Endothelial cell of umbilical vein (primary cell): ENCODE measurements at regions not wholly inside any gene's neighbourhood (a gene's known extent, or its start where the extent isn't known, plus 50 kb on each side); places are given as distances from the start of the nearest gene placed in this dataset.

ENCODE experiments used
- BruUV-seq: library from RNA; stranded (reverse); fragments of 400-500 nt; replicated peaks from 2 replicates; lab custom pipeline; 2021; lab: Mats Ljungman, UMichigan
- CTCF ChIA-PET: fragments of 300-600, 350-600 bp; sonication (Branson Sonifier 250); formaldehyde crosslinking; loops from one replicate; lab custom pipeline; 2021; ENCODE audit warnings: antibody characterized with exemption, inconsistent platforms; lab: Charles Lee
- POLR2A ChIA-PET: fragments of 300-600, 350-600 bp; sonication (Branson Sonifier 250); formaldehyde crosslinking; loops from one replicate; lab custom pipeline; 2021; ENCODE audit warnings: antibody characterized with exemption, inconsistent platforms; lab: Charles Lee
- DNase-seq: peaks from one replicate; pipeline ENCODE4 v3.0.0-alpha.2; 2011; ENCODE audit warnings: low read depth, low spot score
- FAIRE-seq: peaks from 2 replicates; lab custom pipeline; 2011; peaks lifted over from hg19 to GRCh38; lab: Jason Lieb, UNC
- H2AFZ ChIP-seq: 2 replicates; pipeline ENCODE4 v1.6.0; 2012; ENCODE audit warnings: low read depth, low read length, control low read depth, inconsistent platforms
- H3K27ac ChIP-seq: 2 replicates; pipeline ENCODE4 v1.5.1; 2011; ENCODE audit warnings: low read depth, mild to moderate bottlenecking, control low read depth, low read length, moderate library complexity; ENCODE audit not compliant: insufficient read depth
- H3K27me3 ChIP-seq, 2 experiments: 2 replicates each; pipeline versions ENCODE4 v1.6.0 to v1.6.1; 2011; ENCODE audit warnings: low read length in 2 of 2, mixed read lengths in 1 of 2; ENCODE audit not compliant: control insufficient read depth in 2 of 2, insufficient read depth in 2 of 2
- H3K36me3 ChIP-seq, 2 experiments: 2 replicates in 1 of 2; 3 replicates in 1 of 2; pipeline ENCODE4 v1.5.1; 2011; ENCODE audit warnings: low read length in 2 of 2, mild to moderate bottlenecking in 1 of 2, moderate library complexity in 1 of 2; ENCODE audit not compliant: control insufficient read depth in 2 of 2, insufficient read depth in 2 of 2; ENCODE audit errors: extremely low read depth in 1 of 2
- H3K4me1 ChIP-seq: 3 replicates; pipeline ENCODE4 v1.5.1; 2011; ENCODE audit warnings: mild to moderate bottlenecking, low read length; ENCODE audit not compliant: control insufficient read depth, insufficient read depth; ENCODE audit errors: extremely low read depth
- H3K4me2 ChIP-seq: 2 replicates; pipeline ENCODE4 v1.6.1; 2011; ENCODE audit warnings: low read length, control low read depth, mixed read lengths; ENCODE audit not compliant: insufficient read depth
- H3K4me3 ChIP-seq, 3 experiments: fragments of 200-600 bp in 1 of 3; sonication (generic), shearing (Covaris generic) in 1 of 3; replicated peaks in 1 of 3; 2 replicates each; pipeline ENCODE4 v1.5.1; 2011 to 2016; ENCODE audit warnings: control low read depth in 3 of 3, low read length in 3 of 3, mild to moderate bottlenecking in 2 of 3, inconsistent platforms in 1 of 3, low read depth in 1 of 3, moderate library complexity in 1 of 3; ENCODE audit not compliant: insufficient read depth in 1 of 3
- H3K79me2 ChIP-seq: 2 replicates; pipeline ENCODE4 v1.6.0; 2012; ENCODE audit warnings: low read length, inconsistent platforms; ENCODE audit not compliant: control insufficient read depth, insufficient read depth
- H3K9ac ChIP-seq: replicated peaks from 2 replicates; pipeline ENCODE3; 2011; ENCODE audit warnings: low read length, control low read depth; ENCODE audit not compliant: insufficient read depth; ENCODE audit errors: extremely low read depth
- H3K9me1 ChIP-seq: replicated peaks from 3 replicates; pipeline ENCODE4 v1.6.0; 2011; ENCODE audit warnings: mild to moderate bottlenecking, low read length; ENCODE audit not compliant: control insufficient read depth, insufficient read depth; ENCODE audit errors: extremely low read depth
- H3K9me3 ChIP-seq: replicated peaks from 2 replicates; pipeline ENCODE4 v1.5.1; 2012; ENCODE audit warnings: low read length, inconsistent platforms; ENCODE audit not compliant: control insufficient read depth, insufficient read depth
- H4K20me1 ChIP-seq: replicated peaks from 2 replicates; pipeline ENCODE3; 2011; ENCODE audit warnings: mild to moderate bottlenecking, low read length; ENCODE audit not compliant: control insufficient read depth, insufficient read depth; ENCODE audit errors: extremely low read depth
- CTCF ChIP-seq, 2 donors: IDR thresholded peaks; 1 replicate in 1 of 2; 2 replicates in 1 of 2; pipeline ENCODE4 v1.5.1; 2011; ENCODE audit warnings: low read length in 2 of 2, mild to moderate bottlenecking in 2 of 2, moderate library complexity in 2 of 2, control low read depth in 1 of 2, inconsistent platforms in 1 of 2, low read depth in 1 of 2; ENCODE audit not compliant: insufficient read depth in 1 of 2; ENCODE audit errors: extremely low read depth in 1 of 2
- FOS ChIP-seq: IDR thresholded peaks from 2 replicates; pipeline ENCODE4 v1.6.1; 2011; ENCODE audit warnings: mild to moderate bottlenecking, low read length, moderate library complexity, borderline replicate concordance; ENCODE audit not compliant: insufficient read depth
- GATA2 ChIP-seq: IDR thresholded peaks from 2 replicates; pipeline ENCODE4 v1.7.0; 2011; ENCODE audit warnings: low read depth, mild to moderate bottlenecking, moderate library complexity, mixed read lengths, low read length; ENCODE audit not compliant: insufficient read length, insufficient read depth
- JUN ChIP-seq: IDR thresholded peaks from 2 replicates; pipeline ENCODE4 v1.6.1; 2011; ENCODE audit warnings: borderline replicate concordance, low read depth; ENCODE audit not compliant: insufficient read length, insufficient read depth
- MAX ChIP-seq: IDR thresholded peaks from 2 replicates; pipeline ENCODE4 v1.6.1; 2011; ENCODE audit not compliant: insufficient read depth, insufficient read length
- MYC ChIP-seq: IDR thresholded peaks from one replicate; pipeline ENCODE4 v1.6.1; 2011; ENCODE audit warnings: mild to moderate bottlenecking, low read depth, low read length
- POLR2A ChIP-seq: IDR thresholded peaks from 2 replicates; pipeline ENCODE4 v1.6.1; 2012; ENCODE audit warnings: low read depth, mild to moderate bottlenecking, control low read depth, low read length
- POLR2AphosphoS5 ChIP-seq: IDR thresholded peaks from 2 replicates; pipeline ENCODE4 v1.6.1; 2012; ENCODE audit warnings: low read depth, mild to moderate bottlenecking, control low read depth, low read length, moderate library complexity; ENCODE audit not compliant: insufficient read depth
- dilution Hi-C: fragments of 300-500 bp; cut with MboI; formaldehyde crosslinking; loops from one replicate; pipeline ENCODE4 v1.15.0; 2019; ENCODE audit warnings: low sequenced_read_pairs; ENCODE audit not compliant: extremely low pct_ligation_motif_present
- intact Hi-C: fragments of 100-400 bp; cut with micrococcal nuclease; formaldehyde crosslinking; loops from one replicate; pipeline ENCODE4 v1.10.0; 2022

- dilution Hi-C loops (no loop called here), intact Hi-C loops (no loop called here)
- Histone ChIP-seq H2AFZ (no peak overlapping the region), H3K36me3 (no peaks in the 10 kb centered on the region), H3K4me2 (no peak overlapping the region), H3K27ac (no peak overlapping the region), H3K27me3 (no peaks in the 10 kb centered on the region), H3K9me3 (no peaks in the 10 kb centered on the region), H3K4me3 (no peak overlapping the region), H3K9ac (no peak overlapping the region), H4K20me1 (no peaks in the 10 kb centered on the region), H3K79me2 (no peaks in the 10 kb centered on the region), H3K9me1 (no peaks in the 10 kb centered on the region), H3K4me1 (no peaks in the 10 kb centered on the region)
- FAIRE-seq, result no peak
- DNase-seq, result no peak
- no peak for TF ChIP-seq GATA2
- TF ChIP-seq FOS, result no peak
- no peak for TF ChIP-seq MYC
- TF ChIP-seq MAX, result no peak
- TF ChIP-seq JUN, result no peak
- no TSS peak for BruUV-seq
- ChIA-PET CTCF (no interaction called here), POLR2A (no interaction called here)
Observed at GRCh38 chr4:15331930-15332329, 95.9 kb upstream of the C1QTNF7 start.

GRCh38 chr4:15332377-15332776 is 95.5 kb upstream of the C1QTNF7 start:
- Histone ChIP-seq H3K9me3 (no peaks in the 10 kb centered on the region), H3K4me2 (no peak overlapping the region), H4K20me1 (no peaks in the 10 kb centered on the region), H3K4me3 (no peak overlapping the region), H2AFZ (no peak overlapping the region), H3K27ac (no peak overlapping the region), H3K4me1 (no peaks in the 10 kb centered on the region), H3K36me3 (no peaks in the 10 kb centered on the region), H3K9ac (no peak overlapping the region), H3K79me2 (no peaks in the 10 kb centered on the region), H3K9me1 (no peaks in the 10 kb centered on the region), H3K27me3 (no peaks in the 10 kb centered on the region)
- no peak for TF ChIP-seq CTCF (IDR thresholded peaks at IDR 0.05; ENCODE audit: extremely low read depth in 1 of 2, insufficient read depth in 1 of 2, low read depth in 1 of 2, low read length in 2 of 2)
- TF ChIP-seq POLR2A, result no peak
- no peak for TF ChIP-seq JUN
- TF ChIP-seq POLR2AphosphoS5, result no peak
- FAIRE-seq (no peak), DNase-seq (no peak)
- intact Hi-C loops, result no loop called here
- ChIA-PET CTCF (no interaction called here), POLR2A (no interaction called here)
- no TSS peak for BruUV-seq
- dilution Hi-C loops, result no loop called here
